GM12878 (cell line): ENCODE measurements at regions not wholly inside any gene's neighbourhood (a gene's known extent, or its start where the extent isn't known, plus 50 kb on each side); places are given as distances from the start of the nearest gene placed in this dataset.

Experiments
- ATAC-seq: fragments of 200-7000 bp; cut with Tn5 transposase; 3 replicates; pipeline ENCODE4 v1.9.1; 2020; ENCODE audit warnings: mild to moderate bottlenecking, moderate library complexity
- BruUV-seq: library from RNA; stranded (reverse); fragments of 400-500 nt; replicated peaks from 2 replicates; lab custom pipeline; 2021; lab: Mats Ljungman, UMichigan
- CTCF ChIA-PET: fragments of 300-600 bp; sonication (Branson Sonifier 250); formaldehyde crosslinking; extraction: SDS; loops from one replicate; lab custom pipeline; 2021; ENCODE audit warnings: inconsistent platforms; lab: Yijun Ruan, JAX
- POLR2A ChIA-PET: fragments of 350-600 bp; formaldehyde crosslinking; extraction: SDS; loops from one replicate; lab custom pipeline; 2021; ENCODE audit warnings: inconsistent platforms; lab: Charles Lee
- RAD21 ChIA-PET: fragments of 300-600 bp; sonication (Branson Sonifier 250); formaldehyde crosslinking; loops from one replicate; lab custom pipeline; 2023; ENCODE audit warnings: antibody characterized with exemption; ENCODE audit not compliant: unreplicated experiment; lab: Charles Lee
- SMC1A ChIA-PET: fragments of 300-600 bp; sonication (Branson Sonifier 250); formaldehyde crosslinking; loops from one replicate; lab custom pipeline; 2023; ENCODE audit not compliant: unreplicated experiment, uncharacterized antibody; lab: Charles Lee
- DNase-seq: peaks from one replicate; pipeline ENCODE4 v3.0.0-alpha.2; 2011; ENCODE audit warnings: low read depth, low spot score
- FAIRE-seq: peaks from 3 replicates; lab custom pipeline; 2011; peaks lifted over from hg19 to GRCh38; lab: Jason Lieb, UNC
- H2AFZ ChIP-seq: 2 replicates; pipeline ENCODE4 v1.6.0; 2011; ENCODE audit warnings: low read depth, low read length, control low read depth; ENCODE audit not compliant: control insufficient read depth
- H3K27ac ChIP-seq: 2 replicates; pipeline ENCODE4 v1.5.1; 2011; ENCODE audit warnings: control low read depth; ENCODE audit not compliant: control insufficient read depth, insufficient read depth
- H3K27me3 ChIP-seq, 2 experiments: replicated peaks in 1 of 2; 2 replicates each; pipeline versions ENCODE4 v1.6.0 to v1.6.1; 2011; ENCODE audit warnings: low read length in 1 of 2; ENCODE audit not compliant: control insufficient read depth in 2 of 2, insufficient read depth in 2 of 2
- H3K36me3 ChIP-seq, 2 experiments: 2 replicates each; pipeline ENCODE4 v1.5.1; 2011; ENCODE audit warnings: low read length in 1 of 2; ENCODE audit not compliant: control insufficient read depth in 2 of 2, insufficient read depth in 2 of 2
- H3K4me1 ChIP-seq: 2 replicates; pipeline ENCODE4 v1.6.1; 2011; ENCODE audit warnings: mild to moderate bottlenecking, low read length, moderate library complexity, mixed read lengths; ENCODE audit not compliant: control insufficient read depth, insufficient read depth
- H3K4me2 ChIP-seq: 2 replicates; pipeline ENCODE4 v1.6.0; 2011; ENCODE audit warnings: control low read depth; ENCODE audit not compliant: control insufficient read depth, insufficient read depth
- H3K4me3 ChIP-seq: fragments of 200-600 bp; sonication (generic); 2 replicates; pipeline ENCODE4 v1.5.1; 2016
- H3K79me2 ChIP-seq: 2 replicates; pipeline ENCODE4 v1.6.0; 2011; ENCODE audit warnings: low read length; ENCODE audit not compliant: control insufficient read depth, insufficient read depth
- H3K9ac ChIP-seq: 2 replicates; pipeline ENCODE4 v1.8.0; 2011; ENCODE audit warnings: low read length, control low read depth, mixed read lengths; ENCODE audit not compliant: control insufficient read depth, insufficient read depth
- H3K9me3 ChIP-seq: replicated peaks from 3 replicates; pipeline ENCODE4 v1.5.1; 2011; ENCODE audit warnings: mild to moderate bottlenecking, low read length; ENCODE audit not compliant: control insufficient read depth, insufficient read depth
- H4K20me1 ChIP-seq: 2 replicates; pipeline ENCODE4 v1.6.0; 2011; ENCODE audit not compliant: control insufficient read depth, insufficient read depth
- CHD4 ChIP-seq: fragments of 200-600 bp; sonication (generic); IDR thresholded peaks from 2 replicates; pipeline ENCODE4 v1.6.1; 2016; ENCODE audit warnings: mild to moderate bottlenecking
- EED ChIP-seq: sonication (generic); IDR thresholded peaks from 2 replicates; pipeline ENCODE4 v1.6.1; 2016; ENCODE audit warnings: antibody characterized with exemption, low read depth
- FOXK2 ChIP-seq: fragments of 450-650 bp; IDR thresholded peaks from 2 replicates; pipeline ENCODE4 v1.6.1; 2017; ENCODE audit warnings: mild to moderate bottlenecking, moderate library complexity
- JUND ChIP-seq: IDR thresholded peaks from 2 replicates; pipeline ENCODE4 v1.6.1; 2012; ENCODE audit warnings: low read depth, mild to moderate bottlenecking, low read length, improper control_type of control experiment, moderate library complexity
- LARP7 ChIP-seq: fragments of 450-650 bp; IDR thresholded peaks from 2 replicates; pipeline ENCODE4 v1.6.1; 2017; ENCODE audit warnings: mild to moderate bottlenecking
- NBN ChIP-seq: fragments of 450-650 bp; IDR thresholded peaks from 2 replicates; pipeline ENCODE4 v1.6.1; 2016
- PML ChIP-seq: IDR thresholded peaks from 2 replicates; pipeline ENCODE4 v1.6.1; 2012; ENCODE audit warnings: low read length, inconsistent platforms
- TCF12 ChIP-seq: IDR thresholded peaks from 2 replicates; pipeline ENCODE4 v1.6.1; 2011; ENCODE audit warnings: low read depth, mild to moderate bottlenecking, low read length
- ZNF217 ChIP-seq: fragments of 450-650 bp; IDR thresholded peaks from 2 replicates; pipeline ENCODE4 v1.6.1; 2017; ENCODE audit warnings: antibody characterized with exemption, mild to moderate bottlenecking
- WGBS: methylation state at CpG from one replicate; pipeline ENCODE4 v1.1.6; 2016; ENCODE audit warnings: low lambda C conversion rate; ENCODE audit not compliant: insufficient replicate concordance, insufficient coverage; ENCODE audit errors: missing lambda C conversion rate; 5-methylcytosine and 5-hydroxymethylcytosine counted together
- in situ Hi-C: fragments of 300-500 bp; cut with MboI; formaldehyde crosslinking; loops from 9 replicates; pipeline ENCODE4 v1.14.3; 2018; ENCODE audit warnings: mixed read lengths
- intact Hi-C: fragments of 100-400 bp; cut with micrococcal nuclease; formaldehyde crosslinking; loops from one replicate; pipeline ENCODE4 v1.14.2; 2022; ENCODE audit not compliant: unreplicated experiment
- TF ChIP-seq, protein P1 (sequence below): IDR thresholded peaks from 2 replicates; pipeline ENCODE4 v1.6.1; 2012; ENCODE audit warnings: improper control_type of control experiment, low read depth, low read length; ENCODE audit not compliant: insufficient replicate concordance
- TF ChIP-seq, protein P2 (sequence below): fragments of 450-650 bp; formaldehyde crosslinking; IDR thresholded peaks from 2 replicates; pipeline ENCODE4 v1.5.0; 2022; ENCODE audit warnings: mild to moderate bottlenecking, missing genetic modification characterization

DNA sequence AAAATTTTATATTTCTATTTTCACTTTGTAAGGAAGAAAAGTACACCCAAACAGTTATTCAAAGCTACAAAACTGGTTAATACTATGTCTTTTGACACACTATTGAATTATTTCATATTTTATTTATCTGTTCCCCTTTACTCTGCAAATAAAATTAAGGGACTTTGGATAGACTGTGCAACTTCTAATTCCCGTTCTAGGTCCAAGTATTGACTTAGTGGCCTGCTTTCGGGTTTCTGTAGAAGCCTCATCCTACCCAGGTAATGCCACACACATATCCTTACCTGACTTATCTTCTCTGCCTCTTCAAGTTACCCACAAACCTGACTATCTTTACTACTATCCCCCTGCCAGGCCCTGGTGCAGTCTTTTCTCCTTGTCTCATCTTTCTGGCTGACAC, 156.3 kb upstream of the TMTC2 start:
- H3K4me3 ChIP-seq = no peak overlapping the region
- ChIA-PET CTCF (interaction anchor here (1.6 to 3.9 kb wide), 3 partner anchors 13 to 155 kb away, joined by 11 to 53 read pairs (median 12); no protein-coding TSS in a partner anchor), POLR2A (no interaction called here), SMC1A (interaction anchor here (2.5 to 3.9 kb wide), 3 partner anchors 54 to 94 kb away, joined by 8 to 78 read pairs (median 41); no protein-coding TSS in a partner anchor), RAD21 (no interaction called here)
- no peak overlapping the region for H3K4me2 ChIP-seq
- FAIRE-seq = no peak
- no peaks in the 10 kb centered on the region for H3K79me2 ChIP-seq
- H3K9ac ChIP-seq = no peak overlapping the region
- intact Hi-C loops = no loop called here
- no peak for ATAC-seq
- H3K36me3 ChIP-seq = no peaks in the 10 kb centered on the region
- no peak overlapping the region for H3K27ac ChIP-seq
- TF ChIP-seq LARP7 = no peak
- TF ChIP-seq PML = no peak
- no peak for TF ChIP-seq FOXK2
- no TSS peak for BruUV-seq
- H3K9me3 ChIP-seq = no peaks in the 10 kb centered on the region
- in situ Hi-C loops = loop anchor here (25.0 kb wide), 1 partner anchor 1982 kb away; no protein-coding TSS in a partner anchor
- H2AFZ ChIP-seq = no peak overlapping the region
- H4K20me1 ChIP-seq = no peaks in the 10 kb centered on the region
- H3K4me1 ChIP-seq = no peaks in the 10 kb centered on the region
- no peak for DNase-seq
- no peaks in the 10 kb centered on the region for H3K27me3 ChIP-seq
- 33% methylated on average over 2 of the region's 2 CpGs for WGBS

DNA sequence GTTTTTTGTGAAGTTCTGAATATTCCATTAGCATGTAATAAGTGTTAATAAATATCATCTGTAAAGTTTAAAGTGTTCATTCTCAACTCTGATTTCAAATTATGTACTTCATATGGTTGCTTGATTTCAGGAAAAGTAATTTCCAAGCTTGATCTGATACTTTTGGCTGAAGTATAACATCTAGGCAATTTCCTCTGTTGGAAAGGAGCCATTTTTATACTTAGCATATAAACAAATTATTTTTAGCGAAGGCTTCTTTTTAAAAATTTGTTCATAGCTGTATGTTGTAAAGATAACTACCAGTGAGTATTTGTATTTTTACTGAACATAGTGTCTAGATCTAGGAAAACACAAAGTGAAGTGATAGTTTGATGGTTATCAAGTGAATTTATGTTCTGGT, 153.4 kb upstream of the TMTC2 start:
- 88% methylated on average over 1 of the region's 1 CpG for WGBS
- Histone ChIP-seq H3K27ac (no peak overlapping the region), H3K4me2 (no peak overlapping the region), H3K4me3 (no peak overlapping the region), H3K27me3 (no peaks in the 10 kb centered on the region), H4K20me1 (no peaks in the 10 kb centered on the region), H2AFZ (no peak overlapping the region), H3K36me3 (no peaks in the 10 kb centered on the region), H3K4me1 (no peaks in the 10 kb centered on the region), H3K79me2 (no peaks in the 10 kb centered on the region), H3K9me3 (no peaks in the 10 kb centered on the region), H3K9ac (no peak overlapping the region)
- ChIA-PET RAD21 (interaction anchor here (0.5 kb wide), 1 partner anchor 175 kb away, joined by 5 read pairs; the partner anchor contains the start of genes CCDC59 and METTL25), POLR2A (no interaction called here), CTCF (no interaction called here), SMC1A (no interaction called here)
- ATAC-seq = no peak
- in situ Hi-C loops (loop anchor here (25.0 kb wide), 1 partner anchor 1979 kb away; no protein-coding TSS in a partner anchor), intact Hi-C loops (no loop called here)
- DNase-seq = no peak
- no peak for FAIRE-seq
- no TSS peak for BruUV-seq
- TF ChIP-seq NBN (no peak), ZNF217 (no peak), JUND (no peak), TCF12 (no peak), CHD4 (no peak), EED (no peak)
- TF ChIP-seq, protein P1, sequence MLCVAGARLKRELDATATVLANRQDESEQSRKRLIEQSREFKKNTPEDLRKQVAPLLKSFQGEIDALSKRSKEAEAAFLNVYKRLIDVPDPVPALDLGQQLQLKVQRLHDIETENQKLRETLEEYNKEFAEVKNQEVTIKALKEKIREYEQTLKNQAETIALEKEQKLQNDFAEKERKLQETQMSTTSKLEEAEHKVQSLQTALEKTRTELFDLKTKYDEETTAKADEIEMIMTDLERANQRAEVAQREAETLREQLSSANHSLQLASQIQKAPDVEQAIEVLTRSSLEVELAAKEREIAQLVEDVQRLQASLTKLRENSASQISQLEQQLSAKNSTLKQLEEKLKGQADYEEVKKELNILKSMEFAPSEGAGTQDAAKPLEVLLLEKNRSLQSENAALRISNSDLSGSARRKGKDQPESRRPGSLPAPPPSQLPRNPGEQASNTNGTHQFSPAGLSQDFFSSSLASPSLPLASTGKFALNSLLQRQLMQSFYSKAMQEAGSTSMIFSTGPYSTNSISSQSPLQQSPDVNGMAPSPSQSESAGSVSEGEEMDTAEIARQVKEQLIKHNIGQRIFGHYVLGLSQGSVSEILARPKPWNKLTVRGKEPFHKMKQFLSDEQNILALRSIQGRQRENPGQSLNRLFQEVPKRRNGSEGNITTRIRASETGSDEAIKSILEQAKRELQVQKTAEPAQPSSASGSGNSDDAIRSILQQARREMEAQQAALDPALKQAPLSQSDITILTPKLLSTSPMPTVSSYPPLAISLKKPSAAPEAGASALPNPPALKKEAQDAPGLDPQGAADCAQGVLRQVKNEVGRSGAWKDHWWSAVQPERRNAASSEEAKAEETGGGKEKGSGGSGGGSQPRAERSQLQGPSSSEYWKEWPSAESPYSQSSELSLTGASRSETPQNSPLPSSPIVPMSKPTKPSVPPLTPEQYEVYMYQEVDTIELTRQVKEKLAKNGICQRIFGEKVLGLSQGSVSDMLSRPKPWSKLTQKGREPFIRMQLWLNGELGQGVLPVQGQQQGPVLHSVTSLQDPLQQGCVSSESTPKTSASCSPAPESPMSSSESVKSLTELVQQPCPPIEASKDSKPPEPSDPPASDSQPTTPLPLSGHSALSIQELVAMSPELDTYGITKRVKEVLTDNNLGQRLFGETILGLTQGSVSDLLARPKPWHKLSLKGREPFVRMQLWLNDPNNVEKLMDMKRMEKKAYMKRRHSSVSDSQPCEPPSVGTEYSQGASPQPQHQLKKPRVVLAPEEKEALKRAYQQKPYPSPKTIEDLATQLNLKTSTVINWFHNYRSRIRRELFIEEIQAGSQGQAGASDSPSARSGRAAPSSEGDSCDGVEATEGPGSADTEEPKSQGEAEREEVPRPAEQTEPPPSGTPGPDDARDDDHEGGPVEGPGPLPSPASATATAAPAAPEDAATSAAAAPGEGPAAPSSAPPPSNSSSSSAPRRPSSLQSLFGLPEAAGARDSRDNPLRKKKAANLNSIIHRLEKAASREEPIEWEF = no peak
- TF ChIP-seq, protein P2, sequence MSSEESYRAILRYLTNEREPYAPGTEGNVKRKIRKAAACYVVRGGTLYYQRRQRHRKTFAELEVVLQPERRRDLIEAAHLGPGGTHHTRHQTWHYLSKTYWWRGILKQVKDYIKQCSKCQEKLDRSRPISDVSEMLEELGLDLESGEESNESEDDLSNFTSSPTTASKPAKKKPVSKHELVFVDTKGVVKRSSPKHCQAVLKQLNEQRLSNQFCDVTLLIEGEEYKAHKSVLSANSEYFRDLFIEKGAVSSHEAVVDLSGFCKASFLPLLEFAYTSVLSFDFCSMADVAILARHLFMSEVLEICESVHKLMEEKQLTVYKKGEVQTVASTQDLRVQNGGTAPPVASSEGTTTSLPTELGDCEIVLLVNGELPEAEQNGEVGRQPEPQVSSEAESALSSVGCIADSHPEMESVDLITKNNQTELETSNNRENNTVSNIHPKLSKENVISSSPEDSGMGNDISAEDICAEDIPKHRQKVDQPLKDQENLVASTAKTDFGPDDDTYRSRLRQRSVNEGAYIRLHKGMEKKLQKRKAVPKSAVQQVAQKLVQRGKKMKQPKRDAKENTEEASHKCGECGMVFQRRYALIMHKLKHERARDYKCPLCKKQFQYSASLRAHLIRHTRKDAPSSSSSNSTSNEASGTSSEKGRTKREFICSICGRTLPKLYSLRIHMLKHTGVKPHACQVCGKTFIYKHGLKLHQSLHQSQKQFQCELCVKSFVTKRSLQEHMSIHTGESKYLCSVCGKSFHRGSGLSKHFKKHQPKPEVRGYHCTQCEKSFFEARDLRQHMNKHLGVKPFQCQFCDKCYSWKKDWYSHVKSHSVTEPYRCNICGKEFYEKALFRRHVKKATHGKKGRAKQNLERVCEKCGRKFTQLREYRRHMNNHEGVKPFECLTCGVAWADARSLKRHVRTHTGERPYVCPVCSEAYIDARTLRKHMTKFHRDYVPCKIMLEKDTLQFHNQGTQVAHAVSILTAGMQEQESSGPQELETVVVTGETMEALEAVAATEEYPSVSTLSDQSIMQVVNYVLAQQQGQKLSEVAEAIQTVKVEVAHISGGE (CRISPR knock-in tag) = no peak
